Activated T-helper 1 cell treated with Interleukin-2 at 50 U/mL for 16 hours (primary cell): ENCODE measurements at regions not wholly inside any gene's neighbourhood (a gene's known extent, or its start where the extent isn't known, plus 50 kb on each side); places are given as distances from the start of the nearest gene placed in this dataset.
"Not testable (repeated sequence)": the region's sequence is repeated elsewhere in the genome, so short reads cannot be mapped to it uniquely, and the experiment has no call there.

ENCODE experiments used
- DNase-seq: peaks from one replicate; pipeline ENCODE4 v3.0.0-alpha.2; 2020; ENCODE audit warnings: low read depth

- DNase-seq, result no peak
These were observed 165.5 kb upstream of the SALL3 start for GRCh38 chr18:78813936-78814710.

GRCh38 chr18:78814766-78815165, 164.9 kb upstream of the SALL3 start:
- DNase-seq, result no peak

GRCh38 chr18:78816114-78816513, 163.5 kb upstream of the SALL3 start:
- no peak for DNase-seq

GRCh38 chr18:78816916-78817315, 162.7 kb upstream of the SALL3 start:
- DNase-seq, result no peak

- no peak for DNase-seq
These were observed 161.1 kb upstream of the SALL3 start for GRCh38 chr18:78818495-78818894.

- DNase-seq, result no peak
These were observed 160.7 kb upstream of the SALL3 start for GRCh38 chr18:78818961-78819360.

- no peak for DNase-seq
These were observed 159.3 kb upstream of the SALL3 start for GRCh38 chr18:78820161-78820834.

GRCh38 chr18:78821396-78821795, 158.2 kb upstream of the SALL3 start:
- no peak for DNase-seq

GRCh38 chr18:78822171-78822948, 157.3 kb upstream of the SALL3 start:
- no peak for DNase-seq

GRCh38 chr18:78822949-78823285, 156.7 kb upstream of the SALL3 start:
- DNase-seq, result no peak

GRCh38 chr18:78825168-78825567, 154.4 kb upstream of the SALL3 start:
- DNase-seq, result no peak

GRCh38 chr18:78826631-78827030, 153.0 kb upstream of the SALL3 start:
- DNase-seq, result no peak

GRCh38 chr18:78827141-78827540, 152.5 kb upstream of the SALL3 start:
- no peak for DNase-seq

GRCh38 chr18:78828131-78828530, 151.5 kb upstream of the SALL3 start:
- no peak for DNase-seq

- DNase-seq, result not testable (repeated sequence)
These were observed 150.6 kb upstream of the SALL3 start for GRCh38 chr18:78829026-78829425.

GRCh38 chr18:78830161-78830560, 149.5 kb upstream of the SALL3 start:
- no peak for DNase-seq

- no peak for DNase-seq
These were observed 148.8 kb upstream of the SALL3 start for GRCh38 chr18:78830826-78831225.

- no peak for DNase-seq
These were observed 148.0 kb upstream of the SALL3 start for GRCh38 chr18:78831603-78832002.

- DNase-seq, result no peak
These were observed 145.8 kb upstream of the SALL3 start for GRCh38 chr18:78833833-78834232.

- no peak for DNase-seq
These were observed 142.8 kb upstream of the SALL3 start for GRCh38 chr18:78836838-78837237.

- no peak for DNase-seq
These were observed 141.9 kb upstream of the SALL3 start for GRCh38 chr18:78837754-78838153.

GRCh38 chr18:78838183-78838582, 141.4 kb upstream of the SALL3 start:
- no peak for DNase-seq

GRCh38 chr18:78849046-78849445, 130.6 kb upstream of the SALL3 start:
- no peak for DNase-seq
